IMR-90 (cell line): ENCODE measurements at regions not wholly inside any gene's neighbourhood (a gene's known extent, or its start where the extent isn't known, plus 50 kb on each side); places are given as distances from the start of the nearest gene placed in this dataset.

ENCODE experiments used
- ATAC-seq: fragments of 200-7000 bp; cut with Tn5 transposase; 2 replicates; pipeline ENCODE4 v1.9.1; 2020; ENCODE audit warnings: low read depth, mild to moderate bottlenecking, moderate library complexity
- BruUV-seq: library from RNA; stranded (reverse); fragments of 400-500 nt; replicated peaks from 2 replicates; lab custom pipeline; 2021; lab: Mats Ljungman, UMichigan
- CTCF ChIA-PET: fragments of 300-600 bp; formaldehyde crosslinking; extraction: SDS; loops from one replicate; lab custom pipeline; 2021; ENCODE audit warnings: antibody characterized with exemption; lab: Yijun Ruan, JAX
- POLR2A ChIA-PET: fragments of 300-600 bp; sonication (Branson Sonifier 250); formaldehyde crosslinking; loops from one replicate; lab custom pipeline; 2022; ENCODE audit warnings: antibody characterized with exemption; ENCODE audit not compliant: unreplicated experiment; lab: Charles Lee
- DNase-seq: peaks from one replicate; pipeline ENCODE4 v3.0.0; 2013
- H2AFZ ChIP-seq: replicated peaks from 2 replicates; pipeline ENCODE3; 2013; ENCODE audit warnings: low read length, mild to moderate bottlenecking; ENCODE audit not compliant: poor library complexity
- H2AK5ac ChIP-seq: 2 replicates; pipeline ENCODE4 v1.6.1; 2013; ENCODE audit warnings: low read depth, low read length, inconsistent platforms
- H2AK9ac ChIP-seq: replicated peaks from 2 replicates; pipeline ENCODE3; 2013; ENCODE audit warnings: mild to moderate bottlenecking, low read depth, low read length, moderate library complexity; ENCODE audit not compliant: poor library complexity
- H2BK120ac ChIP-seq: 2 replicates; pipeline ENCODE4 v1.6.1; 2013; ENCODE audit warnings: low read depth, low read length, inconsistent platforms
- H2BK15ac ChIP-seq: 3 replicates; pipeline ENCODE4 v1.6.1; 2013; ENCODE audit warnings: low read depth, low read length, inconsistent platforms
- H2BK20ac ChIP-seq: 2 replicates; pipeline ENCODE4 v1.6.1; 2013; ENCODE audit warnings: low read depth, mild to moderate bottlenecking, inconsistent platforms, low read length, moderate library complexity
- H2BK5ac ChIP-seq: 2 replicates; pipeline ENCODE4 v1.6.1; 2013; ENCODE audit warnings: mild to moderate bottlenecking, low read depth, low read length, inconsistent platforms; ENCODE audit not compliant: poor library complexity, severe bottlenecking
- H3K14ac ChIP-seq: replicated peaks from 2 replicates; pipeline ENCODE4 v1.6.1; 2013; ENCODE audit warnings: low read depth, low read length, inconsistent platforms
- H3K18ac ChIP-seq: 2 replicates; pipeline ENCODE4 v1.6.1; 2013; ENCODE audit warnings: low read depth, low read length, control low read depth
- H3K23ac ChIP-seq: 2 replicates; pipeline ENCODE4 v1.6.1; 2013; ENCODE audit warnings: low read depth, low read length, inconsistent platforms
- H3K27ac ChIP-seq: 2 replicates; pipeline ENCODE4 v1.5.1; 2013; ENCODE audit warnings: mild to moderate bottlenecking, control low read depth, low read length; ENCODE audit not compliant: insufficient read depth
- H3K27me3 ChIP-seq: 2 replicates; pipeline ENCODE4 v1.6.1; 2013; ENCODE audit warnings: low read length; ENCODE audit not compliant: control insufficient read depth, insufficient read depth
- H3K36me3 ChIP-seq: 2 replicates; pipeline ENCODE4 v1.6.1; 2013; ENCODE audit warnings: low read length, mixed read lengths; ENCODE audit not compliant: control insufficient read depth, insufficient read depth
- H3K4ac ChIP-seq: 2 replicates; pipeline ENCODE4 v1.6.1; 2013; ENCODE audit warnings: low read depth, low read length, inconsistent platforms
- H3K4me1 ChIP-seq: 2 replicates; pipeline ENCODE4 v1.6.1; 2013; ENCODE audit warnings: low read length, mixed read lengths; ENCODE audit not compliant: control insufficient read depth, insufficient read depth
- H3K4me2 ChIP-seq: 2 replicates; pipeline ENCODE4 v1.6.1; 2013; ENCODE audit warnings: low read depth, mild to moderate bottlenecking, control low read depth, low read length, moderate library complexity
- H3K4me3 ChIP-seq: 2 replicates; pipeline ENCODE4 v1.5.1; 2013; ENCODE audit warnings: low read depth, mild to moderate bottlenecking, control low read depth, low read length, moderate library complexity; ENCODE audit not compliant: insufficient read depth
- H3K56ac ChIP-seq: 2 replicates; pipeline ENCODE4 v1.6.1; 2013; ENCODE audit warnings: low read length, inconsistent platforms; ENCODE audit not compliant: insufficient read depth; ENCODE audit errors: extremely low read depth
- H3K79me1 ChIP-seq, 2 experiments: 2 replicates each; pipeline ENCODE4 v1.6.1; 2013; ENCODE audit warnings: low read length in 2 of 2, inconsistent platforms in 1 of 2, low read depth in 1 of 2
- H3K9ac ChIP-seq: 2 replicates; pipeline ENCODE4 v1.6.1; 2013; ENCODE audit warnings: low read depth, low read length, control low read depth
- H3K9me1 ChIP-seq: 2 replicates; pipeline ENCODE4 v1.6.1; 2013; ENCODE audit warnings: low read length, inconsistent platforms; ENCODE audit not compliant: insufficient read depth
- H3K9me3 ChIP-seq: 2 replicates; pipeline ENCODE4 v1.6.1; 2013; ENCODE audit warnings: low read length; ENCODE audit not compliant: control insufficient read depth, insufficient read depth
- H4K20me1 ChIP-seq: 2 replicates; pipeline ENCODE4 v1.6.1; 2013; ENCODE audit warnings: low read length, inconsistent platforms; ENCODE audit not compliant: insufficient read depth
- H4K5ac ChIP-seq: 2 replicates; pipeline ENCODE4 v1.6.1; 2013; ENCODE audit warnings: mild to moderate bottlenecking, low read depth, low read length, control low read depth
- H4K8ac ChIP-seq, 2 experiments: 2 replicates each; pipeline ENCODE4 v1.6.1; 2013; ENCODE audit warnings: low read depth in 2 of 2, low read length in 2 of 2, control low read depth in 1 of 2, inconsistent platforms in 1 of 2
- H4K91ac ChIP-seq: 2 replicates; pipeline ENCODE4 v1.6.1; 2013; ENCODE audit warnings: low read depth, low read length, inconsistent platforms; ENCODE audit not compliant: insufficient read depth
- BHLHE40 ChIP-seq: fragments of 150-350 bp; IDR thresholded peaks from 2 replicates; pipeline ENCODE4 v1.6.1; 2016; ENCODE audit warnings: mild to moderate bottlenecking, low read depth, low read length
- CEBPB ChIP-seq: IDR thresholded peaks from 2 replicates; pipeline ENCODE4 v1.6.1; 2012; ENCODE audit warnings: low read depth, low read length, improper control_type of control experiment
- CHD1 ChIP-seq: IDR thresholded peaks from 2 replicates; pipeline ENCODE4 v1.6.1; 2012; ENCODE audit warnings: low read depth, low read length, improper control_type of control experiment
- FOS ChIP-seq: fragments of 150-350 bp; IDR thresholded peaks from 2 replicates; pipeline ENCODE4 v1.6.1; 2016; ENCODE audit warnings: low read depth, low read length
- MAFK ChIP-seq: IDR thresholded peaks from 2 replicates; pipeline ENCODE4 v1.6.1; 2012; ENCODE audit warnings: low read depth, low read length, improper control_type of control experiment
- MAZ ChIP-seq: IDR thresholded peaks from 2 replicates; pipeline ENCODE4 v1.6.1; 2012; ENCODE audit warnings: low read depth, mild to moderate bottlenecking, low read length, improper control_type of control experiment, moderate library complexity, borderline replicate concordance
- MXI1 ChIP-seq: IDR thresholded peaks from 2 replicates; pipeline ENCODE4 v1.6.1; 2012; ENCODE audit warnings: low read depth, mild to moderate bottlenecking, low read length, moderate library complexity, borderline replicate concordance
- NFE2L2 ChIP-seq: fragments of 150-350 bp; IDR thresholded peaks from 2 replicates; pipeline ENCODE4 v1.6.1; 2016; ENCODE audit warnings: low read depth, mild to moderate bottlenecking, low read length
- POLR2A ChIP-seq: IDR thresholded peaks from 2 replicates; pipeline ENCODE4 v1.6.1; 2012; ENCODE audit warnings: mild to moderate bottlenecking, low read depth, low read length
- RAD21 ChIP-seq: IDR thresholded peaks from 2 replicates; pipeline ENCODE4 v1.6.1; 2012; ENCODE audit warnings: low read length, improper control_type of control experiment
- RCOR1 ChIP-seq: IDR thresholded peaks from 2 replicates; pipeline ENCODE4 v1.6.1; 2012; ENCODE audit warnings: mild to moderate bottlenecking, low read length, improper control_type of control experiment; ENCODE audit not compliant: insufficient replicate concordance
- RFX5 ChIP-seq: IDR thresholded peaks from 2 replicates; pipeline ENCODE4 v1.8.0; 2012; ENCODE audit warnings: low read depth, mild to moderate bottlenecking, low read length, moderate library complexity
- SMC3 ChIP-seq: fragments of 150-350 bp; IDR thresholded peaks from 2 replicates; pipeline ENCODE4 v1.6.1; 2016; ENCODE audit warnings: low read depth, mild to moderate bottlenecking, antibody characterized with exemption, low read length, moderate library complexity
- WGBS, 2 experiments: methylation state at CpG; one replicate each; pipeline versions ENCODE4 v1.1.5 to v1.1.7; 2013; ENCODE audit warnings: missing lambda C conversion rate in 2 of 2; ENCODE audit not compliant: insufficient read length in 1 of 2; ENCODE audit errors: extremely low coverage in 2 of 2; 5-methylcytosine and 5-hydroxymethylcytosine counted together
- dilution Hi-C: fragments of 300-500 bp; cut with HindIII; formaldehyde crosslinking; loops from one replicate; pipeline ENCODE4 v1.14.3; 2018; ENCODE audit warnings: low sequenced_read_pairs; ENCODE audit not compliant: unreplicated experiment
- in situ Hi-C: fragments of 300-500 bp; cut with MboI; formaldehyde crosslinking; loops from 3 replicates; pipeline ENCODE4 v1.14.3; 2019; ENCODE audit warnings: low sequenced_read_pairs, inconsistent platforms, mixed read lengths
- intact Hi-C: fragments of 100-400 bp; cut with micrococcal nuclease; formaldehyde crosslinking; loops from 2 replicates; pipeline ENCODE4 v1.10.0; 2022
- TF ChIP-seq, protein P1 (sequence below): conservative IDR thresholded peaks from 2 replicates; pipeline ENCODE4 v1.5.1; 2012; ENCODE audit warnings: mild to moderate bottlenecking, low read depth, low read length, improper control_type of control experiment
- TF ChIP-seq, protein P2 (sequence below): fragments of 150-350 bp; IDR thresholded peaks from 2 replicates; pipeline ENCODE4 v1.6.1; 2016; ENCODE audit warnings: low read depth, mild to moderate bottlenecking, low read length, moderate library complexity, borderline replicate concordance
- TF ChIP-seq, protein P3 (sequence below): fragments of 150-350 bp; IDR thresholded peaks from 2 replicates; pipeline ENCODE4 v1.6.1; 2017; ENCODE audit warnings: mild to moderate bottlenecking, antibody characterized with exemption, low read length, low read depth

DNA sequence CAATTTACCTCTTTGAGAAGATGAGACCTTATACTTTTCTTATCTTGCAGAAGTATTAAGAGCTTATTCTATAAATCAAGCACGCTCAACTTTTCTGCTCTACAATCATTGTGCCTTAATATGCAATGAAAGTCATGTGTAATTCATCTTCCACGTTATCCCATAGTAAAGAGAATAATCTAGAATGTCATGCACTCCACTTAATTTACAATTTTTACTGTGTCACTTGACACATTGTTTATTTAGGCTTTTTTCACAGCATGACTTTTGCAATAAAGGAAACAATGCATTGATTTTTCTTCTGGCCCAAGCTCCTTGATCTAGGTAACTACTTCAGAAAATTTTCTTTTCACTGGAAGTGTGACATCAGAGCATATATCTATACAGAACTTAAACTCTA is 290.9 kb downstream of the HHIPL2 start:
- Histone ChIP-seq H3K4me1 (no peaks in the 10 kb centered on the region), H3K79me1 (no peaks in the 10 kb centered on the region), H2AK5ac (no peak overlapping the region), H4K5ac (no peak overlapping the region), H3K4ac (no peak overlapping the region), H2AK9ac (no peak overlapping the region), H2BK15ac (no peak overlapping the region), H3K36me3 (no peaks in the 10 kb centered on the region), H3K23ac (no peak overlapping the region), H2BK5ac (no peak overlapping the region), H3K9ac (no peak overlapping the region), H3K4me2 (no peak overlapping the region), H4K8ac (no peak overlapping the region), H3K18ac (no peak overlapping the region), H3K14ac (no peak overlapping the region), H3K27ac (no peak overlapping the region), H4K91ac (no peak overlapping the region), H3K27me3 (no peaks in the 10 kb centered on the region), H3K9me3 (no peaks in the 10 kb centered on the region; the same call in 1 of the 2 replicates), H3K56ac (no peak overlapping the region), H2BK120ac (no peak overlapping the region), H3K9me1 (no peaks in the 10 kb centered on the region), H3K4me3 (no peak overlapping the region), H2AFZ (no peak overlapping the region), H4K20me1 (no peaks in the 10 kb centered on the region), H2BK20ac (no peak overlapping the region)
- TF ChIP-seq BHLHE40: no peak
- TF ChIP-seq SMC3: no peak
- TF ChIP-seq, protein P1, sequence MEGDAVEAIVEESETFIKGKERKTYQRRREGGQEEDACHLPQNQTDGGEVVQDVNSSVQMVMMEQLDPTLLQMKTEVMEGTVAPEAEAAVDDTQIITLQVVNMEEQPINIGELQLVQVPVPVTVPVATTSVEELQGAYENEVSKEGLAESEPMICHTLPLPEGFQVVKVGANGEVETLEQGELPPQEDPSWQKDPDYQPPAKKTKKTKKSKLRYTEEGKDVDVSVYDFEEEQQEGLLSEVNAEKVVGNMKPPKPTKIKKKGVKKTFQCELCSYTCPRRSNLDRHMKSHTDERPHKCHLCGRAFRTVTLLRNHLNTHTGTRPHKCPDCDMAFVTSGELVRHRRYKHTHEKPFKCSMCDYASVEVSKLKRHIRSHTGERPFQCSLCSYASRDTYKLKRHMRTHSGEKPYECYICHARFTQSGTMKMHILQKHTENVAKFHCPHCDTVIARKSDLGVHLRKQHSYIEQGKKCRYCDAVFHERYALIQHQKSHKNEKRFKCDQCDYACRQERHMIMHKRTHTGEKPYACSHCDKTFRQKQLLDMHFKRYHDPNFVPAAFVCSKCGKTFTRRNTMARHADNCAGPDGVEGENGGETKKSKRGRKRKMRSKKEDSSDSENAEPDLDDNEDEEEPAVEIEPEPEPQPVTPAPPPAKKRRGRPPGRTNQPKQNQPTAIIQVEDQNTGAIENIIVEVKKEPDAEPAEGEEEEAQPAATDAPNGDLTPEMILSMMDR: no peak
- no peak for TF ChIP-seq RFX5
- TF ChIP-seq, protein P2, sequence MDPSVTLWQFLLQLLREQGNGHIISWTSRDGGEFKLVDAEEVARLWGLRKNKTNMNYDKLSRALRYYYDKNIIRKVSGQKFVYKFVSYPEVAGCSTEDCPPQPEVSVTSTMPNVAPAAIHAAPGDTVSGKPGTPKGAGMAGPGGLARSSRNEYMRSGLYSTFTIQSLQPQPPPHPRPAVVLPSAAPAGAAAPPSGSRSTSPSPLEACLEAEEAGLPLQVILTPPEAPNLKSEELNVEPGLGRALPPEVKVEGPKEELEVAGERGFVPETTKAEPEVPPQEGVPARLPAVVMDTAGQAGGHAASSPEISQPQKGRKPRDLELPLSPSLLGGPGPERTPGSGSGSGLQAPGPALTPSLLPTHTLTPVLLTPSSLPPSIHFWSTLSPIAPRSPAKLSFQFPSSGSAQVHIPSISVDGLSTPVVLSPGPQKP: no peak
- TF ChIP-seq, protein P3, sequence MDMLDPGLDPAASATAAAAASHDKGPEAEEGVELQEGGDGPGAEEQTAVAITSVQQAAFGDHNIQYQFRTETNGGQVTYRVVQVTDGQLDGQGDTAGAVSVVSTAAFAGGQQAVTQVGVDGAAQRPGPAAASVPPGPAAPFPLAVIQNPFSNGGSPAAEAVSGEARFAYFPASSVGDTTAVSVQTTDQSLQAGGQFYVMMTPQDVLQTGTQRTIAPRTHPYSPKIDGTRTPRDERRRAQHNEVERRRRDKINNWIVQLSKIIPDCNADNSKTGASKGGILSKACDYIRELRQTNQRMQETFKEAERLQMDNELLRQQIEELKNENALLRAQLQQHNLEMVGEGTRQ: no peak
- no peak for TF ChIP-seq MAZ
- TF ChIP-seq CHD1: no peak
- no peak for TF ChIP-seq MAFK
- TF ChIP-seq FOS: no peak
- TF ChIP-seq POLR2A: no peak
- no peak for TF ChIP-seq NFE2L2
- TF ChIP-seq CEBPB: no peak
- TF ChIP-seq RAD21: no peak
- TF ChIP-seq RCOR1: no peak
- no peak for TF ChIP-seq MXI1
- WGBS, 2 experiments: no CpG with 5 or more reads among the region's 2 CpGs
- ATAC-seq (no peak), DNase-seq (no peak)
- dilution Hi-C loops: no loop called here
- BruUV-seq: no TSS peak
- CTCF ChIA-PET: interaction anchor here (1.2 kb wide), 1 partner anchor 26 kb away, joined by 4 read pairs; no protein-coding TSS in a partner anchor
- in situ Hi-C loops: no loop called here
- intact Hi-C loops: no loop called here
- POLR2A ChIA-PET: no interaction called here
